Fibroblast of lung (primary cell): ENCODE measurements at regions not wholly inside any gene's neighbourhood (a gene's known extent, or its start where the extent isn't known, plus 50 kb on each side); places are given as distances from the start of the nearest gene placed in this dataset.

Experiments used
- EZH2 ChIP-seq: IDR thresholded peaks from 2 replicates; pipeline ENCODE4 v1.5.1; 2012; ENCODE audit warnings: low read length, control low read depth, mild to moderate bottlenecking; ENCODE audit errors: missing control alignments
- TF ChIP-seq, protein P1 (sequence below), 2 donors: IDR thresholded peaks in 1 of 2; conservative IDR thresholded peaks in 1 of 2; 1 replicate in 1 of 2; 2 replicates in 1 of 2; pipeline ENCODE4 v1.5.1; 2011 to 2012; ENCODE audit warnings: low read length in 2 of 2, control low read depth in 1 of 2, inconsistent platforms in 1 of 2, low read depth in 1 of 2, mild to moderate bottlenecking in 1 of 2

DNA sequence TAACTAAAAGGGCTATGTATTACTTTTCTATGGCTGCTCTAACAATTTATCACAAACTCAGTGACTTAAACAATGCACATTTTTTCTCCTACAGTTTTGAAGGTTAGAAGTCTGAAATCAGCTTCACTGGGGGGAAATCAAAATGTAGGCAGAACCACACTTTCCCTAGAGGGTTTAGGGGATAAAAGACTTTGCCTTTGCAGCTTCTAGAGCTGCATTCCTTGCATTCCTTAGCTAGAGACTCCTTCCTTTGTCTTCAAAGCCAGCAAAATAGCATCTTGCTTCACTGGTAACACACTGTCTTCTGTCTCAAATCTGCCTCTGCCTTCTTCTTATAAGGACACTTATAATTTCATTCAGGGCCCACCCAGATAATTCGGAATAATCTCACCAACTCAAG lies 152.4 kb upstream of the SPIN4 start:
- TF ChIP-seq EZH2, result no peak
- TF ChIP-seq, protein P1, sequence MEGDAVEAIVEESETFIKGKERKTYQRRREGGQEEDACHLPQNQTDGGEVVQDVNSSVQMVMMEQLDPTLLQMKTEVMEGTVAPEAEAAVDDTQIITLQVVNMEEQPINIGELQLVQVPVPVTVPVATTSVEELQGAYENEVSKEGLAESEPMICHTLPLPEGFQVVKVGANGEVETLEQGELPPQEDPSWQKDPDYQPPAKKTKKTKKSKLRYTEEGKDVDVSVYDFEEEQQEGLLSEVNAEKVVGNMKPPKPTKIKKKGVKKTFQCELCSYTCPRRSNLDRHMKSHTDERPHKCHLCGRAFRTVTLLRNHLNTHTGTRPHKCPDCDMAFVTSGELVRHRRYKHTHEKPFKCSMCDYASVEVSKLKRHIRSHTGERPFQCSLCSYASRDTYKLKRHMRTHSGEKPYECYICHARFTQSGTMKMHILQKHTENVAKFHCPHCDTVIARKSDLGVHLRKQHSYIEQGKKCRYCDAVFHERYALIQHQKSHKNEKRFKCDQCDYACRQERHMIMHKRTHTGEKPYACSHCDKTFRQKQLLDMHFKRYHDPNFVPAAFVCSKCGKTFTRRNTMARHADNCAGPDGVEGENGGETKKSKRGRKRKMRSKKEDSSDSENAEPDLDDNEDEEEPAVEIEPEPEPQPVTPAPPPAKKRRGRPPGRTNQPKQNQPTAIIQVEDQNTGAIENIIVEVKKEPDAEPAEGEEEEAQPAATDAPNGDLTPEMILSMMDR (conservative IDR thresholded peaks at IDR 0.05 in 1 of 2, IDR thresholded peaks at IDR 0.05 in 1 of 2; ENCODE audit: low read depth in 1 of 2, low read length in 2 of 2), result no peak
